Mesothelial cell of epicardium (in vitro differentiated cells): ENCODE measurements at regions not wholly inside any gene's neighbourhood (a gene's known extent, or its start where the extent isn't known, plus 50 kb on each side); places are given as distances from the start of the nearest gene placed in this dataset.
"Not testable (repeated sequence)": the region's sequence is repeated elsewhere in the genome, so short reads cannot be mapped to it uniquely, and the experiment has no call there.

ENCODE experiments used
- DNase-seq, 2 experiments: peaks; one replicate each; pipeline ENCODE4 v3.0.0; 2021; ENCODE audit warnings: low spot score in 2 of 2; ENCODE audit not compliant: unreplicated experiment in 2 of 2
- H3K27ac Mint-ChIP-seq: 2 replicates; pipeline ENCODE4 v1.8.0; 2021; ENCODE audit warnings: mixed read lengths
- H3K27me3 Mint-ChIP-seq: 2 replicates; pipeline ENCODE4 v1.8.0; 2021; ENCODE audit warnings: low read depth, mixed read lengths
- H3K36me3 Mint-ChIP-seq: 2 replicates; pipeline ENCODE4 v1.8.0; 2021; ENCODE audit warnings: mixed read lengths
- H3K4me1 Mint-ChIP-seq: 2 replicates; pipeline ENCODE4 v1.8.0; 2021; ENCODE audit warnings: mixed read lengths
- H3K4me3 Mint-ChIP-seq: 2 replicates; pipeline ENCODE4 v1.8.0; 2021; ENCODE audit warnings: mild to moderate bottlenecking, moderate library complexity, mixed read lengths
- H3K9me3 Mint-ChIP-seq: 2 replicates; pipeline ENCODE4 v1.8.0; 2021; ENCODE audit warnings: mixed read lengths
- TF ChIP-seq, protein P1 (sequence below): fragments of 200-600 bp; sonication (generic); IDR thresholded peaks from one replicate; pipeline ENCODE4 v1.5.0; 2021; ENCODE audit warnings: antibody characterized with exemption; ENCODE audit not compliant: unreplicated experiment

GRCh38 chr21:7951854-7952519 is 2569.4 kb upstream of the TPTE start:
- DNase-seq = no peak
- Mint-ChIP-seq H3K27me3 (no peaks in the 10 kb centered on the region), H3K4me3 (no peak overlapping the region), H3K27ac (no peak overlapping the region), H3K9me3 (no peaks in the 10 kb centered on the region), H3K4me1 (no peaks in the 10 kb centered on the region), H3K36me3 (peaks cover 69% of the 10 kb centered on the region)
- TF ChIP-seq, protein P1, sequence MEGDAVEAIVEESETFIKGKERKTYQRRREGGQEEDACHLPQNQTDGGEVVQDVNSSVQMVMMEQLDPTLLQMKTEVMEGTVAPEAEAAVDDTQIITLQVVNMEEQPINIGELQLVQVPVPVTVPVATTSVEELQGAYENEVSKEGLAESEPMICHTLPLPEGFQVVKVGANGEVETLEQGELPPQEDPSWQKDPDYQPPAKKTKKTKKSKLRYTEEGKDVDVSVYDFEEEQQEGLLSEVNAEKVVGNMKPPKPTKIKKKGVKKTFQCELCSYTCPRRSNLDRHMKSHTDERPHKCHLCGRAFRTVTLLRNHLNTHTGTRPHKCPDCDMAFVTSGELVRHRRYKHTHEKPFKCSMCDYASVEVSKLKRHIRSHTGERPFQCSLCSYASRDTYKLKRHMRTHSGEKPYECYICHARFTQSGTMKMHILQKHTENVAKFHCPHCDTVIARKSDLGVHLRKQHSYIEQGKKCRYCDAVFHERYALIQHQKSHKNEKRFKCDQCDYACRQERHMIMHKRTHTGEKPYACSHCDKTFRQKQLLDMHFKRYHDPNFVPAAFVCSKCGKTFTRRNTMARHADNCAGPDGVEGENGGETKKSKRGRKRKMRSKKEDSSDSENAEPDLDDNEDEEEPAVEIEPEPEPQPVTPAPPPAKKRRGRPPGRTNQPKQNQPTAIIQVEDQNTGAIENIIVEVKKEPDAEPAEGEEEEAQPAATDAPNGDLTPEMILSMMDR = no peak

DNA sequence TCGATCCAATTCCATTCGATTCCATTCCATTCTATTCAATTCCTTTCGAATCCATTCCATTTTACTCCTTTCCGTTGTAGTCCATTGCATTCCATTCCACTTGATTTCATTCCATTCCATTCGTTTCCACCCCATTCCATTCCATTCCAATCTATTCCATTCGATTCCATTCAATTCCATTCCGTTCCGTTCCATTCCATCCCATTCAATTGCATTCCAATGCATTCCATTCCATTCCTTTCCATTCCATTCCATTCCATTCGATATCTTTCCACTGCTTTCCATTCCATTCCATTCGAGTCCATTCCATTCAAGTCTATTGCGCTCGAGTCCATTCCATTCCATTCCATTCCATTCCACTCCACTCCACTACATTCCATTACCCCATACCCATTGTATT is 2568.7 kb upstream of the TPTE start:
- Mint-ChIP-seq H3K4me3 (no peak overlapping the region), H3K27me3 (no peaks in the 10 kb centered on the region), H3K36me3 (peaks cover 70% of the 10 kb centered on the region), H3K27ac (no peak overlapping the region), H3K4me1 (no peaks in the 10 kb centered on the region), H3K9me3 (no peaks in the 10 kb centered on the region)
- DNase-seq = no peak
- TF ChIP-seq, protein P1 = no peak

DNA sequence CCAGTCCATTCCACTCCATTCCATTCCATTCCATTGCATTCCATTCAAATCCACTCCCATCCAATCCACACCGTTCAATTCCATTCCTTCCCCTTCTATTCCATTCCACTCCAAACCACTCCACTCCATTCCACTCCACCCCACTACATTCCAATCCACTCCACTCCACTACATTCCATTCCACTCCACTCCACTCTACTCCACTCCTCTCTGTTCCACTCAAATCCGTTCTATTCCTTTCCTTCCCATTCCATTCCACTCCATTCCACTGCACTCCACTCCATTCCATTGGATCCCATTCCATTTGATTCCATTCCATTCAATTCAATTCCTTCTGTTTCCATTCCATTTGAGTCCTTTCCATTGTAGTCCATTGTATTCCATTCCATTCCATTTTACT is 2568.3 kb upstream of the TPTE start:
- Mint-ChIP-seq H3K27me3 (no peaks in the 10 kb centered on the region), H3K27ac (no peak overlapping the region), H3K9me3 (no peaks in the 10 kb centered on the region), H3K36me3 (peaks cover 69% of the 10 kb centered on the region), H3K4me1 (no peaks in the 10 kb centered on the region), H3K4me3 (no peak overlapping the region)
- TF ChIP-seq, protein P1 = no peak
- no peak for DNase-seq

DNA sequence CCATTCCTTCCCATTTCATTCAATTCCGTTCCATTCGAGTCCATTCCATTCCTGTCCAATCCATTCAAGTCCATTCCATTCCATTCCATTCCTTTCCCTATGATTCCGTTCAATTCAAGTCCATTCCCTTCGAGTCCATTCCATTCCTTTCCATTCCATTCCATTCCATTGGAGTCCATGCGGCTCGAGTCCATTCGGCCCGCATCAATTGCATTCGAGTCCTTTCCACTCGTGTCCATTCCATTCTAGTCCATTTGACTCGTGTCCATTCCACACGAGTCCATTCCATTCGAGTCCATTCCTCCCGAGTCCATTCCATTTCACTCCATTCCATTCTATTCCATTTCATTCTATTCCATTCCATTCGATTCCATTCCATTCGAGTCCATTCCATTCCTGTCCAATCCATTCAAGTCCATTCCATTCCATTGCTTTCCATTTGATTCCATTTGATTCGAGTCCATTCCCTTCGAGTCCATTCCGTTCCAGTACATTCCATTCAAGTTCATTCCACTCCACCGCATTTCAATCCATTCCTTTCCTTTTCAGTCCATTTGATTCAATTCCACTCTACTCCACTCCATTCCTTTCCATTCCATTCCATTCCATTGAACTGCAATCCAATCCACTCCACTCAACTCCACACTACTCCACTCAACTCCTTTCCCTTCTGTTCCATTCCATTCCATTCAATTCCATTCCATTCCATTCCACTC is 2565.9 kb upstream of the TPTE start:
- not testable (repeated sequence) for DNase-seq, H3K4me3 Mint-ChIP-seq, H3K4me1 Mint-ChIP-seq, H3K27ac Mint-ChIP-seq, H3K27me3 Mint-ChIP-seq
- H3K9me3 Mint-ChIP-seq = peaks cover 15% of the 10 kb centered on the region
- peaks cover 56% of the 10 kb centered on the region for H3K36me3 Mint-ChIP-seq

DNA sequence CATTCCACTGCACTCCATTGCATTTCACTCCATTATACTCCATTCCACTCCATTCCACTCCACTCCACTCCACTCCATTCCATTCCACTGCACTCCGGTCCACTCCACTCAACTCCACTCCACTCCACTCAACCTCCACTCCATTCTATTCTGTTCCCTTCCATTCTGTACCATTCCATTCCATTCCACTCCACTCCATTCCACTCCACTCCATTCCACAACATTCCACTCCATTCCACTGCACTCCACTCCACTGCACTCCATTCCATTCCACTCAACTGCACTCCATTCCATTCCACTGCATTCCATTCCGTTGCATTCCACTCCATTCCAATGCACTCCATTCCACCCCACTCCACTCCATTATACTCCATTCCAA is 2565.3 kb upstream of the TPTE start:
- H3K36me3 Mint-ChIP-seq = peaks cover 52% of the 10 kb centered on the region
- H3K27ac Mint-ChIP-seq, H3K27me3 Mint-ChIP-seq, H3K4me1 Mint-ChIP-seq, H3K4me3 Mint-ChIP-seq, DNase-seq: not testable (repeated sequence)
- H3K9me3 Mint-ChIP-seq = peaks cover 20% of the 10 kb centered on the region

GRCh38 chr21:7956998-7957712 is 2564.2 kb upstream of the TPTE start:
- not testable (repeated sequence) for H3K27ac Mint-ChIP-seq, H3K27me3 Mint-ChIP-seq, H3K4me3 Mint-ChIP-seq, H3K4me1 Mint-ChIP-seq, DNase-seq
- Mint-ChIP-seq H3K9me3 (peaks cover 30% of the 10 kb centered on the region), H3K36me3 (peaks cover 42% of the 10 kb centered on the region)

DNA sequence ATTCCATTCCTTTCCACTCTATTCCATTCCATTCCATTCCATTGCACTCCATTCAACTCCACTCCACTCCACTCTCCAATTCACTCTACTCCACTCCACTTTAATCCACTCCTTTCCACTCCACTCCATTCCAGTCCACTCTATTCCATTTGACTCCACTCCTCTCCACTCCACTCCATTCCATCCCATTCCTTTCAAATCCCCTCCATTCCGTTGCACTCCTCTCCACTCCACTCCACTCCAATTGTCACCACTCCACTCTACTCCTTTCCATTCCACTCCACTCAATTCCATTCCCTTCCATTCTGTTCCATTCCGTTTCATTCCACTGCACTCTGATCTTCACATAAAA is 2563.7 kb upstream of the TPTE start:
- TF ChIP-seq, protein P1 = no peak
- no peak overlapping the region for H3K27ac Mint-ChIP-seq
- no peaks in the 10 kb centered on the region for H3K4me1 Mint-ChIP-seq
- peaks cover 39% of the 10 kb centered on the region for H3K36me3 Mint-ChIP-seq
- DNase-seq = no peak
- H3K4me3 Mint-ChIP-seq = no peak overlapping the region
- no peaks in the 10 kb centered on the region for H3K27me3 Mint-ChIP-seq
- peaks cover 35% of the 10 kb centered on the region for H3K9me3 Mint-ChIP-seq
